ENCODE measurements at regions not wholly inside any gene's neighbourhood (a gene's known extent, or its start where the extent isn't known, plus 50 kb on each side); places are given as distances from the start of the nearest gene placed in this dataset.

DNA sequence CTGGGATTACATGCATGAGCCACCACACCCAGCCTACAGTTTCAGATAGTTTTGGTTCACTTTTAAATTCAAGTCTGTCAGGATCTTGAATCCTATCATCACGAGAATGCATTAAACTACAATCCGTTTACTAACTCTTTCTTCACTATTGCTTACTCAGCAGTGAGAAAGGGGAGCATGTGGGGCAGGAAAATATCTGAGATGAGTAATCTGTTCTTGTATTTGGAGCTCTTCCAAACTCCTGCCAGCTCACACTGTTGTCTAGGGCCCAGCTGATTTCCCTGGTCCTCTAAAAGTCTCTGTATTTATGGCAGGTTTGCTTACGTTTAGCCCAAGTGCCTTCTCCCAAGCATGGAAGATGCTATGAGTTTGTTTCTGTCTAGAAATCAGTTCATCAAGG is 152.2 kb downstream of the FGF18 start:
- in situ Hi-C loops (cut with MboI; ENCODE audit: low sequenced_read_pairs, unreplicated experiment): no loop called here
- no peak for TF ChIP-seq CTCF (IDR thresholded peaks at IDR 0.05; ENCODE audit: borderline replicate concordance, control extremely low read depth, extremely low read depth, insufficient read depth, missing control alignments)
- no peak for DNase-seq (ENCODE audit: low spot score)

- DNase-seq (ENCODE audit: low spot score): no peak
- in situ Hi-C loops (cut with MboI; ENCODE audit: low sequenced_read_pairs, unreplicated experiment): no loop called here
- TF ChIP-seq CTCF (IDR thresholded peaks at IDR 0.05; ENCODE audit: borderline replicate concordance, control extremely low read depth, extremely low read depth, insufficient read depth, missing control alignments): no peak
Observed at GRCh38 chr5:171573021-171573420, 153.6 kb downstream of the FGF18 start.

- DNase-seq (ENCODE audit: low spot score): no peak
- in situ Hi-C loops (cut with MboI; ENCODE audit: low sequenced_read_pairs, unreplicated experiment): no loop called here
- no peak for TF ChIP-seq CTCF (IDR thresholded peaks at IDR 0.05; ENCODE audit: borderline replicate concordance, control extremely low read depth, extremely low read depth, insufficient read depth, missing control alignments)
Observed at GRCh38 chr5:171573451-171574225, 154.2 kb downstream of the FGF18 start.

DNA sequence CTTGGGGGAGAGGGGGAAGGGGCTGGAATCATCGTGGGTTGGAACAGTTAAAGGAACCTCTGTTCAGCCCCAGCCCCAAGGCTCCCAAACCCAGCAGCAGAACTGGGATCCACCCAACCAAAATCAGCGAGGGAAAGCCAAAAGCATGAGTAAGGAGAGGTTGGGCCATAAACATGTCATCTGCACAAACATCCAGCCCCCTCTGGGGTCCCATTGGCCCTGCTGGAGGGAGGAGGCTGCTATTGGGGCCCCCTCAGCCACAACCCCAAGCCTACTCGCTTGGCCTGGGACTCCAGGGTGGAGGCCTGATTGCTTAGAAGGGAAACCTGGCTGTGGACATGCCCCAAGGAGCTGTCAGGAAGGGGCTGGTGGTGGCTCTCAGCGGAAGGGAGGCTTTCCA is 154.9 kb downstream of the FGF18 start:
- in situ Hi-C loops (cut with MboI; ENCODE audit: low sequenced_read_pairs, unreplicated experiment): no loop called here
- no peak for TF ChIP-seq CTCF (IDR thresholded peaks at IDR 0.05; ENCODE audit: borderline replicate concordance, control extremely low read depth, extremely low read depth, insufficient read depth, missing control alignments)
- DNase-seq (ENCODE audit: low spot score): no peak

DNA sequence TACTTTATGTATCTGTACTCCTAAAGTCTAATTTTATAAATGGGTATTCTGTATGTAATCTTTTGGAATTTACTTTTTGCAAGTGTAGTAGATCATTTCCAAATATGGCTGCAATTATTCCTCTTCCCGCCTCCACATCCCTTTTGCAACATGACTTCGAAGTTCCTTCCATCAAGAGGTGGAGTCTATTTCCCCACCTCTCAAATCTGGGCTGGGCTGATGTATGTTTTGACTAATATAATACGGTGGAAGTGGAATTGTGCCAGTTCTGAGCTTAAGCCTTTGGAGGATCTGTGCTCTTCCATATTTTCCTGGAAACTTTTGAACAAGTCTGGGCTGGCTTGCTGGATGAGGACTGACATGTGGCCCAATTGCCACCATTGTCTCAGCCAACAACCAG is 155.9 kb downstream of the FGF18 start:
- in situ Hi-C loops (cut with MboI; ENCODE audit: low sequenced_read_pairs, unreplicated experiment): no loop called here
- TF ChIP-seq CTCF (IDR thresholded peaks at IDR 0.05; ENCODE audit: borderline replicate concordance, control extremely low read depth, extremely low read depth, insufficient read depth, missing control alignments): no peak
- DNase-seq (ENCODE audit: low spot score): no peak

GRCh38 chr5:171575808-171576207 is 156.4 kb downstream of the FGF18 start:
- in situ Hi-C loops (cut with MboI; ENCODE audit: low sequenced_read_pairs, unreplicated experiment): no loop called here

More at GRCh38 chr5:171575808-171576207, 156.4 kb downstream of the FGF18 start:
- DNase-seq (ENCODE audit: low spot score): no peak
- no peak for TF ChIP-seq CTCF (IDR thresholded peaks at IDR 0.05; ENCODE audit: borderline replicate concordance, control extremely low read depth, extremely low read depth, insufficient read depth, missing control alignments)

All from GM13976 (cell line).